ENCODE measurements at regions not wholly inside any gene's neighbourhood (a gene's known extent, or its start where the extent isn't known, plus 50 kb on each side); places are given as distances from the start of the nearest gene placed in this dataset.

DNA sequence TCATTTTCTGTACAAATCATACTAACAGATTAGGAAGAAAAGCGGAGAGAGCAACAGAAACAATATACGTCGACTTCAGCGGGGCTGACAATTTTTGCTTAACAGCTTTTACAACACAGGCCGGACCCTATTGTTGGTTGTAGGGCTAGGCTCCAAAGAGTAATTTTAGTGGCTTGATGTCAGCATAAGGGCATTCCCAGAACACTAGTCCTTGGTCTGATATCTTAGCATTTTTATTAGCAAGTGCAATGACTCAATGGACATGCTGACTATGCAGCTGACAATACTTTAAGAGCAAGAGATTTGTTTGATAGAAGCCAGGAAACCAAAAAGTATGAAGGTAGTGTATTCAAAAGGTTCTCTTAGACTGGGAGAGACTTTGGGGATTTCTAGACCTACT is 209.9 kb downstream of the LNPK start:
- TF ChIP-seq, protein P1, sequence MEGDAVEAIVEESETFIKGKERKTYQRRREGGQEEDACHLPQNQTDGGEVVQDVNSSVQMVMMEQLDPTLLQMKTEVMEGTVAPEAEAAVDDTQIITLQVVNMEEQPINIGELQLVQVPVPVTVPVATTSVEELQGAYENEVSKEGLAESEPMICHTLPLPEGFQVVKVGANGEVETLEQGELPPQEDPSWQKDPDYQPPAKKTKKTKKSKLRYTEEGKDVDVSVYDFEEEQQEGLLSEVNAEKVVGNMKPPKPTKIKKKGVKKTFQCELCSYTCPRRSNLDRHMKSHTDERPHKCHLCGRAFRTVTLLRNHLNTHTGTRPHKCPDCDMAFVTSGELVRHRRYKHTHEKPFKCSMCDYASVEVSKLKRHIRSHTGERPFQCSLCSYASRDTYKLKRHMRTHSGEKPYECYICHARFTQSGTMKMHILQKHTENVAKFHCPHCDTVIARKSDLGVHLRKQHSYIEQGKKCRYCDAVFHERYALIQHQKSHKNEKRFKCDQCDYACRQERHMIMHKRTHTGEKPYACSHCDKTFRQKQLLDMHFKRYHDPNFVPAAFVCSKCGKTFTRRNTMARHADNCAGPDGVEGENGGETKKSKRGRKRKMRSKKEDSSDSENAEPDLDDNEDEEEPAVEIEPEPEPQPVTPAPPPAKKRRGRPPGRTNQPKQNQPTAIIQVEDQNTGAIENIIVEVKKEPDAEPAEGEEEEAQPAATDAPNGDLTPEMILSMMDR (conservative IDR thresholded peaks at IDR 0.05; ENCODE audit: low read depth, low read length): no peak
- TF ChIP-seq EZH2 (IDR thresholded peaks at IDR 0.05; ENCODE audit: borderline replicate concordance, low read depth, low read length, poor library complexity, severe bottlenecking): no peak

Data from A673 (cell line).